HEK293 (cell line): ENCODE measurements at regions not wholly inside any gene's neighbourhood (a gene's known extent, or its start where the extent isn't known, plus 50 kb on each side); places are given as distances from the start of the nearest gene placed in this dataset.

Source experiments
- CTCF ChIA-PET: fragments of 350-600 bp; formaldehyde crosslinking; extraction: SDS; loops from one replicate; lab custom pipeline; 2021; ENCODE audit warnings: antibody characterized with exemption; lab: Yijun Ruan, JAX
- POLR2A ChIA-PET: fragments of 300-600 bp; formaldehyde crosslinking; extraction: SDS; loops from one replicate; lab custom pipeline; 2020; ENCODE audit warnings: antibody characterized with exemption, inconsistent platforms; lab: Yijun Ruan, JAX
- H3K27ac ChIP-seq: fragments of 200-500 bp; sonication (Bioruptor generic); 2 replicates; pipeline ENCODE4 v1.5.1; 2014; ENCODE audit warnings: low read depth, low read length, control low read depth, inconsistent platforms; ENCODE audit errors: extremely low read depth
- H3K36me3 ChIP-seq, 2 experiments: fragments of 200-500 bp in 1 of 2; sonication (Bioruptor generic) in 1 of 2; 1 replicate in 1 of 2; 2 replicates in 1 of 2; pipeline ENCODE4 v1.5.1; 2014 to 2017; ENCODE audit warnings: inconsistent platforms in 2 of 2, low read length in 2 of 2; ENCODE audit not compliant: control insufficient read depth in 2 of 2, insufficient read depth in 1 of 2
- H3K4me1 ChIP-seq: fragments of 200-500 bp; sonication (Bioruptor generic); 2 replicates; pipeline ENCODE4 v1.5.1; 2014; ENCODE audit warnings: mild to moderate bottlenecking, low read length, inconsistent platforms; ENCODE audit not compliant: control insufficient read depth, insufficient read depth
- H3K4me3 ChIP-seq: 2 replicates; pipeline ENCODE4 v1.5.1; 2011; ENCODE audit warnings: low read depth, mild to moderate bottlenecking, control low read depth, low read length, moderate library complexity
- H3K9me3 ChIP-seq: fragments of 200-500 bp; sonication (Bioruptor generic); 2 replicates; pipeline ENCODE4 v1.5.1; 2014; ENCODE audit warnings: low read depth, low read length, inconsistent platforms; ENCODE audit not compliant: control insufficient read depth, insufficient read depth
- BCL11A ChIP-seq: fragments of 450-650 bp; formaldehyde crosslinking; IDR thresholded peaks from 2 replicates; pipeline ENCODE4 v1.5.1; 2016; ENCODE audit warnings: low read depth, missing biosample characterization, missing genetic modification characterization
- CTCF ChIP-seq: fragments of 450-650 bp; formaldehyde crosslinking; IDR thresholded peaks from 2 replicates; pipeline ENCODE4 v1.5.1; 2016; ENCODE audit warnings: missing biosample characterization, missing genetic modification characterization
- GLIS1 ChIP-seq: fragments of 450-650 bp; formaldehyde crosslinking; IDR thresholded peaks from 2 replicates; pipeline ENCODE4 v1.5.1; 2016; ENCODE audit warnings: missing biosample characterization, missing genetic modification characterization
- KLF8 ChIP-seq: fragments of 450-650 bp; formaldehyde crosslinking; IDR thresholded peaks from 2 replicates; pipeline ENCODE4 v1.5.1; 2016; ENCODE audit warnings: missing biosample characterization, missing genetic modification characterization
- PATZ1 ChIP-seq: fragments of 450-650 bp; formaldehyde crosslinking; IDR thresholded peaks from 2 replicates; pipeline ENCODE4 v1.5.1; 2016; ENCODE audit warnings: missing biosample characterization, missing genetic modification characterization
- WT1 ChIP-seq: fragments of 450-650 bp; formaldehyde crosslinking; IDR thresholded peaks from 2 replicates; pipeline ENCODE4 v1.5.1; 2016; ENCODE audit warnings: missing biosample characterization, missing genetic modification characterization
- ZBTB48 ChIP-seq: fragments of 450-650 bp; formaldehyde crosslinking; IDR thresholded peaks from 2 replicates; pipeline ENCODE4 v1.5.1; 2016; ENCODE audit warnings: missing biosample characterization, missing genetic modification characterization
- ZNF16 ChIP-seq: fragments of 450-650 bp; formaldehyde crosslinking; IDR thresholded peaks from 2 replicates; pipeline ENCODE4 v1.5.1; 2016; ENCODE audit warnings: low read depth, missing biosample characterization, missing genetic modification characterization
- ZNF214 ChIP-seq: fragments of 450-650 bp; formaldehyde crosslinking; IDR thresholded peaks from 2 replicates; pipeline ENCODE4 v1.5.1; 2017; ENCODE audit warnings: missing biosample characterization, mild to moderate bottlenecking, missing genetic modification characterization, borderline replicate concordance
- ZNF473 ChIP-seq: fragments of 450-650 bp; formaldehyde crosslinking; IDR thresholded peaks from 2 replicates; pipeline ENCODE4 v1.5.1; 2017; ENCODE audit warnings: missing biosample characterization, missing genetic modification characterization
- ZNF561 ChIP-seq: fragments of 450-650 bp; IDR thresholded peaks from 2 replicates; pipeline ENCODE4 v1.5.1; 2018; ENCODE audit warnings: missing biosample characterization, missing genetic modification characterization, borderline replicate concordance
- ZNF626 ChIP-seq: fragments of 450-650 bp; sonication (Bioruptor Pico); formaldehyde crosslinking; IDR thresholded peaks from 2 replicates; pipeline ENCODE4 v1.5.1; 2018; ENCODE audit warnings: missing biosample characterization, missing genetic modification characterization, inconsistent platforms
- ZNF654 ChIP-seq: fragments of 450-650 bp; formaldehyde crosslinking; IDR thresholded peaks from 2 replicates; pipeline ENCODE4 v1.5.1; 2016; ENCODE audit warnings: low read depth, missing biosample characterization, missing genetic modification characterization
- ZNF76 ChIP-seq: fragments of 450-650 bp; formaldehyde crosslinking; IDR thresholded peaks from 2 replicates; pipeline ENCODE4; 2016; ENCODE audit warnings: low read depth, missing biosample characterization, missing genetic modification characterization, borderline replicate concordance
- ZNF792 ChIP-seq: fragments of 450-650 bp; formaldehyde crosslinking; IDR thresholded peaks from 2 replicates; pipeline ENCODE4 v1.5.1; 2016; ENCODE audit warnings: missing biosample characterization, missing genetic modification characterization
- ZNF830 ChIP-seq: fragments of 450-650 bp; IDR thresholded peaks from 2 replicates; pipeline ENCODE4 v1.5.0; 2018; ENCODE audit warnings: missing biosample characterization, missing genetic modification characterization, low read depth, mild to moderate bottlenecking, moderate library complexity
- ZNF837 ChIP-seq: fragments of 450-650 bp; formaldehyde crosslinking; IDR thresholded peaks from 2 replicates; pipeline ENCODE4 v1.5.1; 2016; ENCODE audit warnings: missing biosample characterization, missing genetic modification characterization
- TF ChIP-seq, protein P1 (sequence below): fragments of 450-650 bp; formaldehyde crosslinking; IDR thresholded peaks from 2 replicates; pipeline ENCODE4 v1.5.1; 2016; ENCODE audit warnings: missing biosample characterization, missing genetic modification characterization
- TF ChIP-seq, protein P2 (sequence below): fragments of 450-650 bp; formaldehyde crosslinking; IDR thresholded peaks from 2 replicates; pipeline ENCODE4 v1.5.1; 2016; ENCODE audit warnings: missing biosample characterization, missing genetic modification characterization
- TF ChIP-seq, protein P3 (sequence below): fragments of 450-650 bp; formaldehyde crosslinking; IDR thresholded peaks from 2 replicates; pipeline ENCODE4 v1.5.1; 2016; ENCODE audit warnings: missing biosample characterization, missing genetic modification characterization
- TF ChIP-seq, protein P4 (sequence below): fragments of 450-650 bp; formaldehyde crosslinking; IDR thresholded peaks from 2 replicates; pipeline ENCODE4 v1.5.1; 2016; ENCODE audit warnings: missing biosample characterization, missing genetic modification characterization

DNA sequence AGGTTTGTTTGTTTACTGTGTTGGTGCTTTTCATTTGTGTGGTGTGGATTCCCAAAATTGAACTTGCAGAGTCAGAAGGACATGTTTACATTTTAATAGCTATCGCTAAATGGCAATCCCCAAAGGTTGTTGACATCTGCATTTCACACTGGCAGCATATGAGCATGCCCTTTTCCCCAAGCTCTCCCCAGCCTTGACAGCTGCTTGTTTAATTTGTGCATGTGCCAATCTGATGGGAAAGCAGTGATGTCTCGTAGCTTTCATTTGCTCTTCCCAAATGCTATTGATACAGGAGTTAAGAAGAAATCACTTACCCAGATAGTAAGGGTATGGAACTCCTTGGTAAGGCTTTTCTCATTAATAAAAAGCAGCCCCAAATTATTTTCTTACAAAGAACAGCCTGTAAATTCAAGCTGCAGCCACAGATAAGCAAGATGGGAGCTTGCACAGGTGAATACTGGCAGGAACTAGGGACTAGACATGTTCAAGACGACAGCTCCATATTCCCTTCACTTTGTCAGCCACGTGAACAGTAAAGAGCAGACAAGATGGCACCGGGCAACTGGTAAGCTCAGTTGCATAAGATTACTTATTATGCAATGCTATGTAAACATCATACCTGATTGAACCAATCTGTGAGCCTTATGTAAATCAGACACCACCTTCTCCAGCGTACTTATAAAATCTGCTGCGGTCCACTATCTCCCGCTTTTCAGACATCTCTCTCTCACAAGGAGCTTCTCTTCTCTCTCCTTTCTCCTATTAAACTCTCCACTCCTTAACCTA lies 87.4 kb downstream of the IGLL5 start:
- Histone ChIP-seq H3K4me1 (no peaks in the 10 kb centered on the region), H3K36me3 (no peaks in the 10 kb centered on the region), H3K9me3 (no peaks in the 10 kb centered on the region), H3K27ac (no peak overlapping the region), H3K4me3 (no peak overlapping the region)
- CTCF ChIA-PET, result interaction anchor here (0.6 to 5.7 kb wide), 8 partner anchors 8 to 386 kb away, joined by 3 to 76 read pairs (median 4); no protein-coding TSS in a partner anchor
- TF ChIP-seq BCL11A (tag by site-specific recombination) (no peak), ZNF561 (tag by site-specific recombination) (no peak), ZNF626 (tag by site-specific recombination) (no peak), ZNF16 (tag by site-specific recombination) (no peak), ZNF830 (tag by site-specific recombination) (no peak), ZNF76 (tag by site-specific recombination) (no peak), ZNF473 (tag by site-specific recombination) (no peak), ZBTB48 (no peak), WT1 (tag by site-specific recombination) (no peak), ZNF837 (tag by site-specific recombination) (no peak)
- TF ChIP-seq, protein P1, sequence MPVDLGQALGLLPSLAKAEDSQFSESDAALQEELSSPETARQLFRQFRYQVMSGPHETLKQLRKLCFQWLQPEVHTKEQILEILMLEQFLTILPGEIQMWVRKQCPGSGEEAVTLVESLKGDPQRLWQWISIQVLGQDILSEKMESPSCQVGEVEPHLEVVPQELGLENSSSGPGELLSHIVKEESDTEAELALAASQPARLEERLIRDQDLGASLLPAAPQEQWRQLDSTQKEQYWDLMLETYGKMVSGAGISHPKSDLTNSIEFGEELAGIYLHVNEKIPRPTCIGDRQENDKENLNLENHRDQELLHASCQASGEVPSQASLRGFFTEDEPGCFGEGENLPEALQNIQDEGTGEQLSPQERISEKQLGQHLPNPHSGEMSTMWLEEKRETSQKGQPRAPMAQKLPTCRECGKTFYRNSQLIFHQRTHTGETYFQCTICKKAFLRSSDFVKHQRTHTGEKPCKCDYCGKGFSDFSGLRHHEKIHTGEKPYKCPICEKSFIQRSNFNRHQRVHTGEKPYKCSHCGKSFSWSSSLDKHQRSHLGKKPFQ (tag by site-specific recombination), result no peak
- TF ChIP-seq, protein P2, sequence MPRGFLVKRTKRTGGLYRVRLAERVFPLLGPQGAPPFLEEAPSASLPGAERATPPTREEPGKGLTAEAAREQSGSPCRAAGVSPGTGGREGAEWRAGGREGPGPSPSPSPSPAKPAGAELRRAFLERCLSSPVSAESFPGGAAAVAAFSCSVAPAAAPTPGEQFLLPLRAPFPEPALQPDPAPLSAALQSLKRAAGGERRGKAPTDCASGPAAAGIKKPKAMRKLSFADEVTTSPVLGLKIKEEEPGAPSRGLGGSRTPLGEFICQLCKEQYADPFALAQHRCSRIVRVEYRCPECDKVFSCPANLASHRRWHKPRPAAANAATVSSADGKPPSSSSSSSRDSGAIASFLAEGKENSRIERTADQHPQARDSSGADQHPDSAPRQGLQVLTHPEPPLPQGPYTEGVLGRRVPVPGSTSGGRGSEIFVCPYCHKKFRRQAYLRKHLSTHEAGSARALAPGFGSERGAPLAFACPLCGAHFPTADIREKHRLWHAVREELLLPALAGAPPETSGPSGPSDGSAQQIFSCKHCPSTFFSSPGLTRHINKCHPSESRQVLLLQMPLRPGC, result no peak
- POLR2A ChIA-PET, result no interaction called here

GRCh38 chr22:22976033-22976922 lies 88.7 kb downstream of the IGLL5 start:
- Histone ChIP-seq H3K4me1 (no peaks in the 10 kb centered on the region), H3K9me3 (no peaks in the 10 kb centered on the region), H3K36me3 (no peaks in the 10 kb centered on the region), H3K4me3 (no peak overlapping the region), H3K27ac (no peak overlapping the region)
- ChIA-PET POLR2A (no interaction called here), CTCF (interaction anchor here (0.7 to 5.7 kb wide), 4 partner anchors 17 to 128 kb away, joined by 3 to 76 read pairs (median 6); no protein-coding TSS in a partner anchor)
- TF ChIP-seq ZNF214 (tag by site-specific recombination), result no peak
- no peak for TF ChIP-seq KLF8
- TF ChIP-seq, protein P1 (tag by site-specific recombination), result no peak
- TF ChIP-seq, protein P3, sequence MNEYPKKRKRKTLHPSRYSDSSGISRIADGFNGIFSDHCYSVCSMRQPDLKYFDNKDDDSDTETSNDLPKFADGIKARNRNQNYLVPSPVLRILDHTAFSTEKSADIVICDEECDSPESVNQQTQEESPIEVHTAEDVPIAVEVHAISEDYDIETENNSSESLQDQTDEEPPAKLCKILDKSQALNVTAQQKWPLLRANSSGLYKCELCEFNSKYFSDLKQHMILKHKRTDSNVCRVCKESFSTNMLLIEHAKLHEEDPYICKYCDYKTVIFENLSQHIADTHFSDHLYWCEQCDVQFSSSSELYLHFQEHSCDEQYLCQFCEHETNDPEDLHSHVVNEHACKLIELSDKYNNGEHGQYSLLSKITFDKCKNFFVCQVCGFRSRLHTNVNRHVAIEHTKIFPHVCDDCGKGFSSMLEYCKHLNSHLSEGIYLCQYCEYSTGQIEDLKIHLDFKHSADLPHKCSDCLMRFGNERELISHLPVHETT (tag by site-specific recombination), result no peak
- TF ChIP-seq ZNF654 (tag by site-specific recombination), result no peak
- no peak for TF ChIP-seq CTCF
- no peak for TF ChIP-seq ZNF792 (tag by site-specific recombination)
- no peak for TF ChIP-seq GLIS1 (tag by site-specific recombination)
- TF ChIP-seq, protein P4, sequence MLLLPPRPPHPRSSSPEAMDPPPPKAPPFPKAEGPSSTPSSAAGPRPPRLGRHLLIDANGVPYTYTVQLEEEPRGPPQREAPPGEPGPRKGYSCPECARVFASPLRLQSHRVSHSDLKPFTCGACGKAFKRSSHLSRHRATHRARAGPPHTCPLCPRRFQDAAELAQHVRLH (tag by site-specific recombination), result no peak
- TF ChIP-seq PATZ1 (tag by site-specific recombination), result no peak
